HCT116 (cell line): ENCODE measurements at regions not wholly inside any gene's neighbourhood (a gene's known extent, or its start where the extent isn't known, plus 50 kb on each side); places are given as distances from the start of the nearest gene placed in this dataset.

Experiments
- ATAC-seq: fragments of 200-7000 bp; cut with Tn5 transposase; 2 replicates; pipeline ENCODE4 v1.9.1; 2020; ENCODE audit warnings: mild to moderate bottlenecking, moderate library complexity
- BruUV-seq: library from RNA; stranded (reverse); fragments of 400-500 nt; replicated peaks from 2 replicates; lab custom pipeline; 2021; lab: Mats Ljungman, UMichigan
- CTCF ChIA-PET: fragments of 300-600 bp; sonication (Branson Sonifier 250); formaldehyde crosslinking; loops from one replicate; lab custom pipeline; 2021; ENCODE audit warnings: antibody characterized with exemption; lab: Charles Lee
- POLR2A ChIA-PET: fragments of 300-600, 350-600 bp; sonication (Branson Sonifier 250); formaldehyde crosslinking; loops from one replicate; lab custom pipeline; 2021; ENCODE audit warnings: antibody characterized with exemption; lab: Charles Lee
- RAD21 ChIA-PET, 2 experiments: fragments of 300-600 bp; sonication (Branson Sonifier 250); formaldehyde crosslinking; loops; one replicate each; lab custom pipeline; 2023; ENCODE audit warnings: low total read pairs in 2 of 2; ENCODE audit not compliant: uncharacterized antibody in 2 of 2, unreplicated experiment in 2 of 2, low non-redundant PET in 1 of 2; lab: Charles Lee
- DNase-seq: peaks from one replicate; pipeline ENCODE4 v3.0.0-alpha.2; 2010; ENCODE audit warnings: low read depth, low spot score
- H2AFZ ChIP-seq: fragments of 200-600 bp; shearing (Covaris generic), sonication (generic); 2 replicates; pipeline ENCODE4 v1.6.1; 2017; ENCODE audit warnings: low read depth, mixed run types, mixed read lengths, antibody characterized with exemption, low read length; ENCODE audit not compliant: poor library complexity, severe bottlenecking
- H3K27ac ChIP-seq: 2 replicates; pipeline ENCODE4 v1.5.1; 2012; ENCODE audit warnings: low read depth, low read length
- H3K27me3 ChIP-seq: fragments of 200-600 bp; sonication (generic); 2 replicates; pipeline ENCODE4 v1.6.1; 2016; ENCODE audit warnings: mixed run types, low read length, mixed read lengths; ENCODE audit not compliant: insufficient read depth
- H3K36me3 ChIP-seq, 2 experiments: fragments of 200-500 bp in 1 of 2; fragments of 200-600 bp in 1 of 2; sonication (Bioruptor generic) in 1 of 2; sonication (generic) in 1 of 2; 2 replicates each; pipeline versions ENCODE4 v1.5.1 to v1.6.1; 2014 to 2016; ENCODE audit warnings: low read length in 2 of 2, inconsistent platforms in 1 of 2, mixed read lengths in 1 of 2, mixed run types in 1 of 2; ENCODE audit not compliant: insufficient read depth in 2 of 2, control insufficient read depth in 1 of 2
- H3K4me1 ChIP-seq, 2 experiments: fragments of 200-600 bp in 1 of 2; sonication (generic) in 1 of 2; 2 replicates each; pipeline versions ENCODE4 v1.5.1 to v1.6.1; 2012 to 2017; ENCODE audit warnings: low read length in 2 of 2, inconsistent platforms in 1 of 2, mild to moderate bottlenecking in 1 of 2, mixed read lengths in 1 of 2, mixed run types in 1 of 2, moderate library complexity in 1 of 2; ENCODE audit not compliant: insufficient read depth in 2 of 2, control insufficient read depth in 1 of 2
- H3K4me2 ChIP-seq: fragments of 200-600 bp; sonication (generic); 2 replicates; pipeline ENCODE4 v1.6.1; 2017; ENCODE audit warnings: mixed run types, low read length, mixed read lengths
- H3K4me3 ChIP-seq, 2 experiments: fragments of 200-600 bp in 1 of 2; sonication (generic) in 1 of 2; replicated peaks in 1 of 2; 2 replicates each; pipeline ENCODE4 v1.5.1; 2011 to 2016; ENCODE audit warnings: low read length in 2 of 2, control low read depth in 1 of 2, low read depth in 1 of 2, mild to moderate bottlenecking in 1 of 2, mixed read lengths in 1 of 2, mixed run types in 1 of 2
- H3K79me2 ChIP-seq: fragments of 200-600 bp; sonication (generic); 2 replicates; pipeline ENCODE4 v1.6.1; 2017; ENCODE audit warnings: mild to moderate bottlenecking, mixed run types, low read length, moderate library complexity, mixed read lengths; ENCODE audit not compliant: insufficient read depth
- H3K9ac ChIP-seq: fragments of 200-600 bp; sonication (generic); 2 replicates; pipeline ENCODE4 v1.6.1; 2016; ENCODE audit warnings: low read length, mixed read lengths
- H3K9me2 ChIP-seq: fragments of 200-600 bp; sonication (generic), shearing (Covaris generic); 2 replicates; pipeline ENCODE4 v1.6.1; 2017; ENCODE audit warnings: mixed run types, mild to moderate bottlenecking, moderate library complexity; ENCODE audit not compliant: insufficient read depth
- H3K9me3 ChIP-seq, 2 experiments: fragments of 200-500 bp in 1 of 2; fragments of 200-600 bp in 1 of 2; sonication (Bioruptor generic) in 1 of 2; sonication (generic) in 1 of 2; 2 replicates each; pipeline ENCODE4 v1.6.1; 2014 to 2017; ENCODE audit warnings: low read length in 2 of 2, mixed read lengths in 2 of 2, inconsistent platforms in 1 of 2, low read depth in 1 of 2, mild to moderate bottlenecking in 1 of 2, mixed run types in 1 of 2, moderate library complexity in 1 of 2; ENCODE audit not compliant: control insufficient read depth in 1 of 2, insufficient read depth in 1 of 2
- H4K20me1 ChIP-seq: fragments of 200-600 bp; sonication (generic), shearing (Covaris generic); 2 replicates; pipeline ENCODE4 v1.6.1; 2017; ENCODE audit warnings: mixed run types, mild to moderate bottlenecking, moderate library complexity; ENCODE audit not compliant: insufficient read depth
- CBX3 ChIP-seq: IDR thresholded peaks from 2 replicates; pipeline ENCODE4 v1.6.1; 2012; ENCODE audit warnings: low read depth
- EGR1 ChIP-seq: IDR thresholded peaks from 2 replicates; pipeline ENCODE4 v1.6.1; 2012; ENCODE audit warnings: low read depth
- ELF1 ChIP-seq: IDR thresholded peaks from 2 replicates; pipeline ENCODE4 v1.6.1; 2012; ENCODE audit warnings: low read depth, borderline replicate concordance
- EZH2 ChIP-seq: fragments of 200-600 bp; sonication (generic); IDR thresholded peaks from 2 replicates; pipeline ENCODE4 v1.6.1; 2017; ENCODE audit warnings: antibody characterized with exemption, mixed run types
- EZH2phosphoT487 ChIP-seq: fragments of 200-600 bp; IDR thresholded peaks from 2 replicates; pipeline ENCODE4 v1.6.1; 2018; ENCODE audit warnings: antibody characterized with exemption, borderline replicate concordance
- FOSL1 ChIP-seq: IDR thresholded peaks from 2 replicates; pipeline ENCODE4 v1.6.1; 2012; ENCODE audit warnings: low read depth
- JUND ChIP-seq: IDR thresholded peaks from 2 replicates; pipeline ENCODE4 v1.6.1; 2012
- POLR2A ChIP-seq: IDR thresholded peaks from 2 replicates; pipeline ENCODE4 v1.7.0; 2011; ENCODE audit warnings: borderline replicate concordance; ENCODE audit not compliant: insufficient read depth, insufficient read length; ENCODE audit errors: extremely low read depth
- POLR2AphosphoS5 ChIP-seq: IDR thresholded peaks from 2 replicates; pipeline ENCODE4 v1.6.1; 2011; ENCODE audit warnings: mild to moderate bottlenecking, low read depth, low read length, moderate library complexity
- RAD21 ChIP-seq: IDR thresholded peaks from 2 replicates; pipeline ENCODE4 v1.6.1; 2012; ENCODE audit warnings: low read depth, mild to moderate bottlenecking
- SP1 ChIP-seq: IDR thresholded peaks from 2 replicates; pipeline ENCODE4 v1.6.1; 2012; ENCODE audit warnings: low read depth
- SRF ChIP-seq: IDR thresholded peaks from 2 replicates; pipeline ENCODE4 v1.6.1; 2012; ENCODE audit warnings: low read depth
- TCF7L2 ChIP-seq: IDR thresholded peaks from 2 replicates; pipeline ENCODE4 v1.7.0; 2011; ENCODE audit warnings: borderline replicate concordance, inconsistent platforms; ENCODE audit not compliant: insufficient read depth, insufficient read length; ENCODE audit errors: extremely low read depth
- YY1 ChIP-seq: IDR thresholded peaks from 2 replicates; pipeline ENCODE4 v1.6.1; 2011; ENCODE audit warnings: low read length, low read depth, moderate library complexity, mild to moderate bottlenecking; ENCODE audit not compliant: insufficient replicate concordance; ENCODE audit errors: extremely low read depth
- ZFX ChIP-seq: fragments of 450-650 bp; IDR thresholded peaks from 2 replicates; pipeline ENCODE4 v1.6.1; 2017
- intact Hi-C: fragments of 100-400 bp; cut with micrococcal nuclease; formaldehyde crosslinking; loops from 2 replicates; pipeline ENCODE4 v1.10.0; 2022
- TF ChIP-seq, protein P1 (sequence below): IDR thresholded peaks from 2 replicates; pipeline ENCODE4 v1.6.1; 2011; ENCODE audit warnings: mild to moderate bottlenecking, low read length, moderate library complexity; ENCODE audit not compliant: insufficient replicate concordance; ENCODE audit errors: extremely low read depth
- TF ChIP-seq, protein P2 (sequence below): IDR thresholded peaks from 2 replicates; pipeline ENCODE4 v1.6.1; 2012
- TF ChIP-seq, protein P3 (sequence below): IDR thresholded peaks from 2 replicates; pipeline ENCODE4 v1.6.1; 2012; ENCODE audit warnings: low read depth
- TF ChIP-seq, protein P4 (sequence below): IDR thresholded peaks from 2 replicates; pipeline ENCODE4 v1.6.1; 2012

DNA sequence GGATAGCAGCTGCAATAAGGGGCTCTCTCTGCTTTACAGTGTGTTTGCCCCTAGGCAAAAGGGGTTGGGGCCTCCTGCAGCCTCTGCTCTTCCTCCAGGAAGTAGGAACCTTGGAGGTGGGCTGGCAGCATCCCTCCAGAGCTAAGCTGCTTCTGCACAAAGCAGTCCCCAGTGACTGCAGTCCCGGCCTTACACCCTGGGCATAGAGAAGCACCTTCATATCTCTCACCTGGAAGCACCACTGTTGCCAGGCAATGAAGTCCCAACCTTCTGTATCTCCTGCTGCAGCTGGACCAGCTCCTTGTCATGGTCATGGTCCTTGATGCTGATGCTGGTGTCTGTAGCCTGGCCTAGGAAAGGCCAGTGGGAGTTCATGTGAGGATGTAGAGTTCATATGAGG is 171.1 kb upstream of the TET2 start:
- H3K79me2 ChIP-seq: no peaks in the 10 kb centered on the region
- ChIA-PET RAD21 (no interaction called here), POLR2A (no interaction called here), CTCF (no interaction called here)
- DNase-seq (no peak), ATAC-seq (no peak)
- H3K27me3 ChIP-seq: no peaks in the 10 kb centered on the region
- no peak overlapping the region for H3K4me2 ChIP-seq
- no TSS peak for BruUV-seq
- H3K9ac ChIP-seq: no peak overlapping the region
- no peaks in the 10 kb centered on the region for H3K9me2 ChIP-seq
- H3K9me3 ChIP-seq: no peaks in the 10 kb centered on the region
- no peaks in the 10 kb centered on the region for H4K20me1 ChIP-seq
- H3K4me1 ChIP-seq: peaks cover 0 to 7% of the 10 kb centered on the region in 2 experiments; a peak in 1 of 4 replicates
- no peak for TF ChIP-seq RAD21
- TF ChIP-seq, protein P1, sequence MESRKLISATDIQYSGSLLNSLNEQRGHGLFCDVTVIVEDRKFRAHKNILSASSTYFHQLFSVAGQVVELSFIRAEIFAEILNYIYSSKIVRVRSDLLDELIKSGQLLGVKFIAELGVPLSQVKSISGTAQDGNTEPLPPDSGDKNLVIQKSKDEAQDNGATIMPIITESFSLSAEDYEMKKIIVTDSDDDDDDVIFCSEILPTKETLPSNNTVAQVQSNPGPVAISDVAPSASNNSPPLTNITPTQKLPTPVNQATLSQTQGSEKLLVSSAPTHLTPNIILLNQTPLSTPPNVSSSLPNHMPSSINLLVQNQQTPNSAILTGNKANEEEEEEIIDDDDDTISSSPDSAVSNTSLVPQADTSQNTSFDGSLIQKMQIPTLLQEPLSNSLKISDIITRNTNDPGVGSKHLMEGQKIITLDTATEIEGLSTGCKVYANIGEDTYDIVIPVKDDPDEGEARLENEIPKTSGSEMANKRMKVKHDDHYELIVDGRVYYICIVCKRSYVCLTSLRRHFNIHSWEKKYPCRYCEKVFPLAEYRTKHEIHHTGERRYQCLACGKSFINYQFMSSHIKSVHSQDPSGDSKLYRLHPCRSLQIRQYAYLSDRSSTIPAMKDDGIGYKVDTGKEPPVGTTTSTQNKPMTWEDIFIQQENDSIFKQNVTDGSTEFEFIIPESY: no peak
- no peak for TF ChIP-seq FOSL1
- TF ChIP-seq, protein P2, sequence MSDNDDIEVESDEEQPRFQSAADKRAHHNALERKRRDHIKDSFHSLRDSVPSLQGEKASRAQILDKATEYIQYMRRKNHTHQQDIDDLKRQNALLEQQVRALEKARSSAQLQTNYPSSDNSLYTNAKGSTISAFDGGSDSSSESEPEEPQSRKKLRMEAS: no peak
- TF ChIP-seq JUND: no peak
- no peak for TF ChIP-seq EZH2
- TF ChIP-seq POLR2AphosphoS5: no peak
- TF ChIP-seq, protein P3, sequence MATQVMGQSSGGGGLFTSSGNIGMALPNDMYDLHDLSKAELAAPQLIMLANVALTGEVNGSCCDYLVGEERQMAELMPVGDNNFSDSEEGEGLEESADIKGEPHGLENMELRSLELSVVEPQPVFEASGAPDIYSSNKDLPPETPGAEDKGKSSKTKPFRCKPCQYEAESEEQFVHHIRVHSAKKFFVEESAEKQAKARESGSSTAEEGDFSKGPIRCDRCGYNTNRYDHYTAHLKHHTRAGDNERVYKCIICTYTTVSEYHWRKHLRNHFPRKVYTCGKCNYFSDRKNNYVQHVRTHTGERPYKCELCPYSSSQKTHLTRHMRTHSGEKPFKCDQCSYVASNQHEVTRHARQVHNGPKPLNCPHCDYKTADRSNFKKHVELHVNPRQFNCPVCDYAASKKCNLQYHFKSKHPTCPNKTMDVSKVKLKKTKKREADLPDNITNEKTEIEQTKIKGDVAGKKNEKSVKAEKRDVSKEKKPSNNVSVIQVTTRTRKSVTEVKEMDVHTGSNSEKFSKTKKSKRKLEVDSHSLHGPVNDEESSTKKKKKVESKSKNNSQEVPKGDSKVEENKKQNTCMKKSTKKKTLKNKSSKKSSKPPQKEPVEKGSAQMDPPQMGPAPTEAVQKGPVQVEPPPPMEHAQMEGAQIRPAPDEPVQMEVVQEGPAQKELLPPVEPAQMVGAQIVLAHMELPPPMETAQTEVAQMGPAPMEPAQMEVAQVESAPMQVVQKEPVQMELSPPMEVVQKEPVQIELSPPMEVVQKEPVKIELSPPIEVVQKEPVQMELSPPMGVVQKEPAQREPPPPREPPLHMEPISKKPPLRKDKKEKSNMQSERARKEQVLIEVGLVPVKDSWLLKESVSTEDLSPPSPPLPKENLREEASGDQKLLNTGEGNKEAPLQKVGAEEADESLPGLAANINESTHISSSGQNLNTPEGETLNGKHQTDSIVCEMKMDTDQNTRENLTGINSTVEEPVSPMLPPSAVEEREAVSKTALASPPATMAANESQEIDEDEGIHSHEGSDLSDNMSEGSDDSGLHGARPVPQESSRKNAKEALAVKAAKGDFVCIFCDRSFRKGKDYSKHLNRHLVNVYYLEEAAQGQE: no peak
- no peak for TF ChIP-seq YY1
- no peak for TF ChIP-seq EGR1
- no peak for TF ChIP-seq TCF7L2
- TF ChIP-seq ZFX: no peak
- TF ChIP-seq SP1: no peak
- TF ChIP-seq CBX3: no peak
- no peak for TF ChIP-seq SRF
- TF ChIP-seq, protein P4, sequence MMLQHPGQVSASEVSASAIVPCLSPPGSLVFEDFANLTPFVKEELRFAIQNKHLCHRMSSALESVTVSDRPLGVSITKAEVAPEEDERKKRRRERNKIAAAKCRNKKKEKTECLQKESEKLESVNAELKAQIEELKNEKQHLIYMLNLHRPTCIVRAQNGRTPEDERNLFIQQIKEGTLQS: no peak
- TF ChIP-seq POLR2A: no peak
- no peak for TF ChIP-seq ELF1
- TF ChIP-seq EZH2phosphoT487: no peak
- H2AFZ ChIP-seq: no peak overlapping the region
- H3K4me3 ChIP-seq: no peak overlapping the region
- intact Hi-C loops: no loop called here
- no peaks in the 10 kb centered on the region for H3K36me3 ChIP-seq
- no peak overlapping the region for H3K27ac ChIP-seq
